Liver (tissue), 3 donors: ENCODE measurements at regions not wholly inside any gene's neighbourhood (a gene's known extent, or its start where the extent isn't known, plus 50 kb on each side); places are given as distances from the start of the nearest gene placed in this dataset.

ENCODE experiments used
- EGR1 ChIP-seq, 2 donors: IDR thresholded peaks; 2 replicates each; pipeline ENCODE4 v1.6.1; 2016 to 2018; ENCODE audit warnings: antibody characterized with exemption in 2 of 2, low read depth in 2 of 2
- FOXA1 ChIP-seq: IDR thresholded peaks from 2 replicates; pipeline ENCODE4 v1.6.1; 2016; ENCODE audit warnings: antibody characterized with exemption
- JUND ChIP-seq, 2 donors: IDR thresholded peaks; 2 replicates each; pipeline ENCODE4 v1.6.1; 2016; ENCODE audit warnings: antibody characterized with exemption in 2 of 2
- NR2F2 ChIP-seq: IDR thresholded peaks from 2 replicates; pipeline ENCODE4 v1.6.1; 2016; ENCODE audit warnings: antibody characterized with exemption
- RAD21 ChIP-seq, 2 donors: IDR thresholded peaks; 2 replicates each; pipeline ENCODE4 v1.6.1; 2016; ENCODE audit warnings: antibody characterized with exemption in 2 of 2, mild to moderate bottlenecking in 2 of 2
- RXRA ChIP-seq, 2 donors: IDR thresholded peaks; 2 replicates each; pipeline ENCODE4 v1.6.1; 2017 to 2018; ENCODE audit warnings: antibody characterized with exemption in 2 of 2, mild to moderate bottlenecking in 1 of 2
- SP1 ChIP-seq: IDR thresholded peaks from 2 replicates; pipeline ENCODE4 v1.6.1; 2018; ENCODE audit warnings: antibody characterized with exemption, mild to moderate bottlenecking
- TAF1 ChIP-seq: conservative IDR thresholded peaks from 2 replicates; pipeline ENCODE4 v1.6.1; 2016; ENCODE audit warnings: antibody characterized with exemption, mild to moderate bottlenecking
- YY1 ChIP-seq: IDR thresholded peaks from 2 replicates; pipeline ENCODE4 v1.6.1; 2016; ENCODE audit warnings: antibody characterized with exemption, mild to moderate bottlenecking
- TF ChIP-seq, protein P1 (sequence below): fragments of 150-350 bp; IDR thresholded peaks from 2 replicates; pipeline ENCODE4 v1.5.1; 2017; ENCODE audit warnings: improper control_type of control experiment, low read depth, low read length; ENCODE audit not compliant: missing input control
- TF ChIP-seq, protein P2 (sequence below): IDR thresholded peaks from 2 replicates; pipeline ENCODE4 v1.6.1; 2016; ENCODE audit warnings: antibody characterized with exemption, mild to moderate bottlenecking
- TF ChIP-seq, protein P3 (sequence below): IDR thresholded peaks from 2 replicates; pipeline ENCODE4 v1.6.1; 2016; ENCODE audit warnings: antibody characterized with exemption
- TF ChIP-seq, protein P4 (sequence below): IDR thresholded peaks from 2 replicates; pipeline ENCODE4 v1.6.1; 2016; ENCODE audit warnings: antibody characterized with exemption
- donor health status: healthy.
- donor health status: healthy.

DNA sequence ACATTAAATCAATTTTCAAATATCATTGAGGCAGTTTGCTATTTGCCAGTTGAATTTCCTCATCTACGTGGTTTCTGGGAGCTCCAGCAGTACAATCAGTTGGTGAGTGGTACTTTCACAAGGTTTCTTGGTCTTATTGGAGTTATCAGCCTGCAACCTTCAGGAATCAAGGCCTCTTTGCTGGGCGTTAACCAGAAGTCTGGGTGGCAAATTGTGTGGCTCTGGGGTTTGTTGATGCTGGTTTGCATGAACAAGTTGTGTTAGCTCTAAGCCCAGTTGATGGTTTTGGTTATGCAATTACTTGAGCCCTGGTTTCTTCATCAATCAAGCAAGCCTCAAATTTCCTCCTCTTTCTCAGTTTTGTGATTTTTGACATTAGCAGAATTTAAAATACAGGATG is 152.9 kb upstream of the ANKRD55 start:
- TF ChIP-seq, protein P1, sequence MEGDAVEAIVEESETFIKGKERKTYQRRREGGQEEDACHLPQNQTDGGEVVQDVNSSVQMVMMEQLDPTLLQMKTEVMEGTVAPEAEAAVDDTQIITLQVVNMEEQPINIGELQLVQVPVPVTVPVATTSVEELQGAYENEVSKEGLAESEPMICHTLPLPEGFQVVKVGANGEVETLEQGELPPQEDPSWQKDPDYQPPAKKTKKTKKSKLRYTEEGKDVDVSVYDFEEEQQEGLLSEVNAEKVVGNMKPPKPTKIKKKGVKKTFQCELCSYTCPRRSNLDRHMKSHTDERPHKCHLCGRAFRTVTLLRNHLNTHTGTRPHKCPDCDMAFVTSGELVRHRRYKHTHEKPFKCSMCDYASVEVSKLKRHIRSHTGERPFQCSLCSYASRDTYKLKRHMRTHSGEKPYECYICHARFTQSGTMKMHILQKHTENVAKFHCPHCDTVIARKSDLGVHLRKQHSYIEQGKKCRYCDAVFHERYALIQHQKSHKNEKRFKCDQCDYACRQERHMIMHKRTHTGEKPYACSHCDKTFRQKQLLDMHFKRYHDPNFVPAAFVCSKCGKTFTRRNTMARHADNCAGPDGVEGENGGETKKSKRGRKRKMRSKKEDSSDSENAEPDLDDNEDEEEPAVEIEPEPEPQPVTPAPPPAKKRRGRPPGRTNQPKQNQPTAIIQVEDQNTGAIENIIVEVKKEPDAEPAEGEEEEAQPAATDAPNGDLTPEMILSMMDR: no peak
- TF ChIP-seq, protein P2, sequence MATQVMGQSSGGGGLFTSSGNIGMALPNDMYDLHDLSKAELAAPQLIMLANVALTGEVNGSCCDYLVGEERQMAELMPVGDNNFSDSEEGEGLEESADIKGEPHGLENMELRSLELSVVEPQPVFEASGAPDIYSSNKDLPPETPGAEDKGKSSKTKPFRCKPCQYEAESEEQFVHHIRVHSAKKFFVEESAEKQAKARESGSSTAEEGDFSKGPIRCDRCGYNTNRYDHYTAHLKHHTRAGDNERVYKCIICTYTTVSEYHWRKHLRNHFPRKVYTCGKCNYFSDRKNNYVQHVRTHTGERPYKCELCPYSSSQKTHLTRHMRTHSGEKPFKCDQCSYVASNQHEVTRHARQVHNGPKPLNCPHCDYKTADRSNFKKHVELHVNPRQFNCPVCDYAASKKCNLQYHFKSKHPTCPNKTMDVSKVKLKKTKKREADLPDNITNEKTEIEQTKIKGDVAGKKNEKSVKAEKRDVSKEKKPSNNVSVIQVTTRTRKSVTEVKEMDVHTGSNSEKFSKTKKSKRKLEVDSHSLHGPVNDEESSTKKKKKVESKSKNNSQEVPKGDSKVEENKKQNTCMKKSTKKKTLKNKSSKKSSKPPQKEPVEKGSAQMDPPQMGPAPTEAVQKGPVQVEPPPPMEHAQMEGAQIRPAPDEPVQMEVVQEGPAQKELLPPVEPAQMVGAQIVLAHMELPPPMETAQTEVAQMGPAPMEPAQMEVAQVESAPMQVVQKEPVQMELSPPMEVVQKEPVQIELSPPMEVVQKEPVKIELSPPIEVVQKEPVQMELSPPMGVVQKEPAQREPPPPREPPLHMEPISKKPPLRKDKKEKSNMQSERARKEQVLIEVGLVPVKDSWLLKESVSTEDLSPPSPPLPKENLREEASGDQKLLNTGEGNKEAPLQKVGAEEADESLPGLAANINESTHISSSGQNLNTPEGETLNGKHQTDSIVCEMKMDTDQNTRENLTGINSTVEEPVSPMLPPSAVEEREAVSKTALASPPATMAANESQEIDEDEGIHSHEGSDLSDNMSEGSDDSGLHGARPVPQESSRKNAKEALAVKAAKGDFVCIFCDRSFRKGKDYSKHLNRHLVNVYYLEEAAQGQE: no peak
- no peak for TF ChIP-seq FOXA1
- no peak for TF ChIP-seq TAF1
- TF ChIP-seq, protein P3, sequence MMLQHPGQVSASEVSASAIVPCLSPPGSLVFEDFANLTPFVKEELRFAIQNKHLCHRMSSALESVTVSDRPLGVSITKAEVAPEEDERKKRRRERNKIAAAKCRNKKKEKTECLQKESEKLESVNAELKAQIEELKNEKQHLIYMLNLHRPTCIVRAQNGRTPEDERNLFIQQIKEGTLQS: no peak
- no peak for TF ChIP-seq YY1
- no peak for TF ChIP-seq JUND (IDR thresholded peaks at IDR 0.05)
- TF ChIP-seq, protein P4, sequence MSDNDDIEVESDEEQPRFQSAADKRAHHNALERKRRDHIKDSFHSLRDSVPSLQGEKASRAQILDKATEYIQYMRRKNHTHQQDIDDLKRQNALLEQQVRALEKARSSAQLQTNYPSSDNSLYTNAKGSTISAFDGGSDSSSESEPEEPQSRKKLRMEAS: no peak
- no peak for TF ChIP-seq SP1
- TF ChIP-seq RAD21 (IDR thresholded peaks at IDR 0.05): no peak
- TF ChIP-seq RXRA (IDR thresholded peaks at IDR 0.05): no peak
- no peak for TF ChIP-seq EGR1 (IDR thresholded peaks at IDR 0.05; ENCODE audit: low read depth in 2 of 2)
- TF ChIP-seq NR2F2: no peak
